NCI-H69 (cell line): ENCODE measurements at regions not wholly inside any gene's neighbourhood (a gene's known extent, or its start where the extent isn't known, plus 50 kb on each side); places are given as distances from the start of the nearest gene placed in this dataset.
"Not testable (repeated sequence)": the region's sequence is repeated elsewhere in the genome, so short reads cannot be mapped to it uniquely, and the experiment has no call there.

Source experiments
- DNase-seq: peaks from one replicate; lab custom pipeline; 2025; lab: John Stamatoyannopoulos, UW

GRCh38 chr2:182548031-182548950 is 121.5 kb upstream of the PDE1A start:
- no peak for DNase-seq

GRCh38 chr2:182550234-182550633 is 123.4 kb upstream of the PDE1A start:
- no peak for DNase-seq

- not testable (repeated sequence) for DNase-seq
Measured at GRCh38 chr2:182552232-182552631, 125.4 kb upstream of the PDE1A start.

GRCh38 chr2:182552785-182553184 is 125.9 kb upstream of the PDE1A start:
- not testable (repeated sequence) for DNase-seq

- DNase-seq: no peak
Measured at GRCh38 chr2:182553483-182553882, 126.6 kb upstream of the PDE1A start.

GRCh38 chr2:182554950-182555349 is 128.1 kb upstream of the PDE1A start:
- DNase-seq: peak; percentile 58

GRCh38 chr2:182558564-182558963 is 131.7 kb upstream of the PDE1A start:
- DNase-seq: peak; percentile 36

- DNase-seq: no peak
Measured at GRCh38 chr2:182559623-182560022, 132.8 kb upstream of the PDE1A start.

- DNase-seq: no peak
Measured at GRCh38 chr2:182565911-182566567, 139.2 kb upstream of the PDE1A start.

- DNase-seq: no peak
Measured at GRCh38 chr2:182573553-182573952, 142.5 kb upstream of the DNAJC10 start.

- DNase-seq: no peak
Measured at GRCh38 chr2:182577816-182578215, 138.2 kb upstream of the DNAJC10 start.

- DNase-seq: no peak
Measured at GRCh38 chr2:182581196-182581935, 134.7 kb upstream of the DNAJC10 start.

- peak; percentile 23 for DNase-seq
Measured at GRCh38 chr2:182584462-182584861, 131.6 kb upstream of the DNAJC10 start.

GRCh38 chr2:182585001-182585400 is 131.1 kb upstream of the DNAJC10 start:
- no peak for DNase-seq

GRCh38 chr2:182585430-182585829 is 130.6 kb upstream of the DNAJC10 start:
- no peak for DNase-seq

- DNase-seq: peak; percentile 26
Measured at GRCh38 chr2:182586426-182586825, 129.6 kb upstream of the DNAJC10 start.

- DNase-seq: no peak
Measured at GRCh38 chr2:182587831-182588230, 128.2 kb upstream of the DNAJC10 start.

- DNase-seq: no peak
Measured at GRCh38 chr2:182589121-182589520, 126.9 kb upstream of the DNAJC10 start.

GRCh38 chr2:182591774-182592173 is 124.3 kb upstream of the DNAJC10 start:
- DNase-seq: no peak

- DNase-seq: no peak
Measured at GRCh38 chr2:182592691-182593393, 123.2 kb upstream of the DNAJC10 start.

- peak; percentile 53 for DNase-seq
Measured at GRCh38 chr2:182593394-182593975, 122.6 kb upstream of the DNAJC10 start.

GRCh38 chr2:182594286-182594685 is 121.8 kb upstream of the DNAJC10 start:
- DNase-seq: no peak
